OCI-LY7 (cell line): ENCODE measurements at regions not wholly inside any gene's neighbourhood (a gene's known extent, or its start where the extent isn't known, plus 50 kb on each side); places are given as distances from the start of the nearest gene placed in this dataset.

Experiments used
- BruUV-seq: library from RNA; stranded (reverse); fragments of 400-500 nt; replicated peaks from 2 replicates; lab custom pipeline; 2021; lab: Mats Ljungman, UMichigan
- CTCF ChIA-PET: fragments of 300-600 bp; sonication (Branson Sonifier 250); formaldehyde crosslinking; loops from one replicate; lab custom pipeline; 2022; ENCODE audit warnings: antibody characterized with exemption; ENCODE audit not compliant: unreplicated experiment; lab: Charles Lee
- POLR2A ChIA-PET: fragments of 300-600 bp; sonication (Branson Sonifier 250); formaldehyde crosslinking; loops from one replicate; lab custom pipeline; 2022; ENCODE audit warnings: antibody characterized with exemption; lab: Charles Lee
- DNase-seq: peaks from one replicate; pipeline ENCODE4 v3.0.0-alpha.2; 2015; ENCODE audit warnings: low spot score
- H2AFZ ChIP-seq: fragments of 200-600 bp; sonication (generic), shearing (Covaris generic); 2 replicates; pipeline ENCODE4 v1.6.1; 2014; ENCODE audit warnings: mild to moderate bottlenecking, antibody characterized with exemption, low read length, moderate library complexity
- H3K27ac ChIP-seq: fragments of 200-600 bp; sonication (generic); 2 replicates; pipeline ENCODE4 v1.5.1; 2014; ENCODE audit warnings: mixed run types, low read depth, mild to moderate bottlenecking, moderate library complexity, low read length, inconsistent platforms; ENCODE audit not compliant: poor library complexity, severe bottlenecking
- H3K36me3 ChIP-seq: fragments of 200-600 bp; sonication (generic); 2 replicates; pipeline ENCODE4 v1.6.1; 2014; ENCODE audit warnings: mild to moderate bottlenecking, antibody characterized with exemption, low read length, moderate library complexity, mixed read lengths; ENCODE audit not compliant: insufficient read depth
- H3K4me1 ChIP-seq: fragments of 200-600 bp; sonication (generic); 2 replicates; pipeline ENCODE4 v1.5.1; 2014; ENCODE audit warnings: mild to moderate bottlenecking, low read length; ENCODE audit not compliant: insufficient read depth, poor library complexity, severe bottlenecking
- H3K4me2 ChIP-seq: fragments of 200-600 bp; sonication (generic); 2 replicates; pipeline ENCODE4 v1.6.1; 2014; ENCODE audit warnings: mild to moderate bottlenecking, low read length
- H3K4me3 ChIP-seq: fragments of 200-600 bp; sonication (generic); 2 replicates; pipeline ENCODE4 v1.5.1; 2014; ENCODE audit warnings: mild to moderate bottlenecking, low read depth, low read length; ENCODE audit not compliant: poor library complexity, severe bottlenecking
- H3K79me2 ChIP-seq: fragments of 200-600 bp; sonication (generic); 2 replicates; pipeline ENCODE4 v1.6.1; 2016; ENCODE audit warnings: low read depth, mild to moderate bottlenecking, low read length, moderate library complexity, mixed read lengths; ENCODE audit not compliant: insufficient read depth
- H3K9me2 ChIP-seq: fragments of 200-600 bp; sonication (generic); 2 replicates; pipeline ENCODE4 v1.6.1; 2016; ENCODE audit warnings: mild to moderate bottlenecking, low read length, mixed read lengths; ENCODE audit not compliant: insufficient read depth
- H3K9me3 ChIP-seq: fragments of 200-600 bp; sonication (generic); 2 replicates; pipeline ENCODE4 v1.6.1; 2014; ENCODE audit warnings: mild to moderate bottlenecking, mixed run types, low read length, mixed read lengths
- H4K20me1 ChIP-seq: fragments of 200-600 bp; sonication (generic); 2 replicates; pipeline ENCODE4 v1.6.1; 2014; ENCODE audit warnings: mild to moderate bottlenecking, antibody characterized with exemption, low read length, moderate library complexity, mixed read lengths; ENCODE audit not compliant: insufficient read depth
- EZH2phosphoT487 ChIP-seq: fragments of 200-600 bp; sonication (generic); IDR thresholded peaks from 2 replicates; pipeline ENCODE4 v1.6.1; 2018; ENCODE audit warnings: low read depth, borderline replicate concordance, mild to moderate bottlenecking, mixed run types, antibody characterized with exemption, low read length, moderate library complexity, mixed read lengths
- intact Hi-C: fragments of 100-400 bp; cut with micrococcal nuclease; formaldehyde crosslinking; loops from one replicate; pipeline ENCODE4 v1.10.0; 2022; ENCODE audit not compliant: unreplicated experiment
- TF ChIP-seq, protein P1 (sequence below): fragments of 200-600 bp; sonication (generic); conservative IDR thresholded peaks from 2 replicates; pipeline ENCODE4 v1.5.1; 2014; ENCODE audit warnings: mild to moderate bottlenecking, antibody characterized with exemption, low read length, moderate library complexity, mixed read lengths

DNA sequence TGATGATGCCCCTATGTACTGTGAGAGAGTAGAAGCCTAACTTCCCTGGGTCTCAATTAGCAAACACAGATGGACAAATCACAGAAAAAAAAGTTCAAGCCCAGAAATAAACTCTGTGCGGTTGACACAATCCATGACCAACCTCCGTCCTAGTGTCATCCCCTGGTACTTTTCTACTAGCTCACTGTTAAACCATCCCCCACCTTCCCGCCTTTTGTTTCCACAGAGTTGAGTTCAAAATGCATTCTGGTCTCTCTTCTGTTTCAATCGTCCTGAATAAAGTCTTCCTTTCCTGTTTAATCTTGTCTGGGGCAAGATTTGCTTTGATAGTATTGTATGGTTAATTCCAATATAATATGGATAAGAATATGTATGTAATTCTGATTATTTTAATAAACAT lies 199.9 kb downstream of the SLC6A15 start:
- Histone ChIP-seq H3K36me3 (no peaks in the 10 kb centered on the region), H2AFZ (no peak overlapping the region), H3K4me2 (no peak overlapping the region), H3K4me1 (no peaks in the 10 kb centered on the region), H3K4me3 (no peak overlapping the region), H3K9me2 (no peaks in the 10 kb centered on the region), H3K9me3 (no peaks in the 10 kb centered on the region), H4K20me1 (no peaks in the 10 kb centered on the region), H3K79me2 (no peaks in the 10 kb centered on the region), H3K27ac (no peak overlapping the region)
- intact Hi-C loops = no loop called here
- no peak for TF ChIP-seq EZH2phosphoT487
- TF ChIP-seq, protein P1, sequence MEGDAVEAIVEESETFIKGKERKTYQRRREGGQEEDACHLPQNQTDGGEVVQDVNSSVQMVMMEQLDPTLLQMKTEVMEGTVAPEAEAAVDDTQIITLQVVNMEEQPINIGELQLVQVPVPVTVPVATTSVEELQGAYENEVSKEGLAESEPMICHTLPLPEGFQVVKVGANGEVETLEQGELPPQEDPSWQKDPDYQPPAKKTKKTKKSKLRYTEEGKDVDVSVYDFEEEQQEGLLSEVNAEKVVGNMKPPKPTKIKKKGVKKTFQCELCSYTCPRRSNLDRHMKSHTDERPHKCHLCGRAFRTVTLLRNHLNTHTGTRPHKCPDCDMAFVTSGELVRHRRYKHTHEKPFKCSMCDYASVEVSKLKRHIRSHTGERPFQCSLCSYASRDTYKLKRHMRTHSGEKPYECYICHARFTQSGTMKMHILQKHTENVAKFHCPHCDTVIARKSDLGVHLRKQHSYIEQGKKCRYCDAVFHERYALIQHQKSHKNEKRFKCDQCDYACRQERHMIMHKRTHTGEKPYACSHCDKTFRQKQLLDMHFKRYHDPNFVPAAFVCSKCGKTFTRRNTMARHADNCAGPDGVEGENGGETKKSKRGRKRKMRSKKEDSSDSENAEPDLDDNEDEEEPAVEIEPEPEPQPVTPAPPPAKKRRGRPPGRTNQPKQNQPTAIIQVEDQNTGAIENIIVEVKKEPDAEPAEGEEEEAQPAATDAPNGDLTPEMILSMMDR = no peak
- POLR2A ChIA-PET = no interaction called here
- DNase-seq = no peak
- CTCF ChIA-PET = no interaction called here
- no TSS peak for BruUV-seq

DNA sequence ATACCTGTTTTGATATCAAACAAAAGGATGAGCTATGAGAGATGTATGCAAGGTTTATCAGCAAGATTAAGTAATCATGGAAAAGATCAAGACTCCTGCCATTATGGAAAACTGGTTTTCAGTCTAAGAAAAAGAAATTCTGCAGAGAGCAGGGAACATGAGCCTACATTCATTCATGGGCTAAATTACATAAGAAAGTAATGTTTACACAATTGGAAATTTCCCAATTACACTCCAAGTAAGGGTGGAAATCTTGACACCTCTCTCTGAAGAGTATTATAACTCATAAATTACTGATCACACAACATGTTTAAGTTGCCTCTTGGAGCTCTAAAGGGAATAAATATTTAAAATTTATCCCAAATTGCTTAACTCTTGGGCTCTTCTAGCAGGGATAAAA lies 206.2 kb downstream of the SLC6A15 start:
- no peak for DNase-seq
- Histone ChIP-seq H3K79me2 (no peaks in the 10 kb centered on the region), H3K36me3 (no peaks in the 10 kb centered on the region), H3K9me3 (no peaks in the 10 kb centered on the region), H3K4me2 (no peak overlapping the region), H3K4me3 (no peak overlapping the region), H3K9me2 (no peaks in the 10 kb centered on the region), H2AFZ (no peak overlapping the region), H3K27ac (no peak overlapping the region), H3K4me1 (no peaks in the 10 kb centered on the region), H4K20me1 (no peaks in the 10 kb centered on the region)
- no TSS peak for BruUV-seq
- no peak for TF ChIP-seq EZH2phosphoT487
- TF ChIP-seq, protein P1 = no peak
- CTCF ChIA-PET = no interaction called here
- POLR2A ChIA-PET = interaction anchor here (1.2 kb wide), 1 partner anchor 10 kb away, joined by 3 read pairs; no protein-coding TSS in a partner anchor
- intact Hi-C loops = no loop called here

DNA sequence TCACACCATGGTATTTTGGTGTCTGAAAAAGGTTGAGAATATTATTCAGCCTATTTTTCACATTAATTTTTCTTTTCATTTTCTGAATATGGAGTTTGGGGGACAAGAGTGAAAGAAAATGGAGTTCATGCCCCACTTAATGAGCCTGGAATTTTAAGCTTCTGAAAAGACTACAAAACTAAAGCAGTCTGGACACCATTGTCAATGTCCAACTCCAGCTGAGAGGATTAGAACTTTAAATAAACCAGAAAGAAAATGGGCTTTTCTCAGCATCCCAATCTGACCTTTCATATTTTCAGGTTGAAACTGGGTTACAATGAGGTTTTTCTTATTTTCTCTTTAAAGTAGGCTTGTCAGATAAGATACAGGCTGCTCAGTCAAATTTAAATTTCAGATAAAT lies 207.7 kb downstream of the SLC6A15 start:
- no peaks in the 10 kb centered on the region for H3K9me2 ChIP-seq
- BruUV-seq = no TSS peak
- H3K9me3 ChIP-seq = no peaks in the 10 kb centered on the region
- H3K4me1 ChIP-seq = no peaks in the 10 kb centered on the region
- TF ChIP-seq EZH2phosphoT487 = no peak
- TF ChIP-seq, protein P1 = no peak
- H3K36me3 ChIP-seq = no peaks in the 10 kb centered on the region
- H3K27ac ChIP-seq = no peak overlapping the region
- no peak overlapping the region for H3K4me2 ChIP-seq
- intact Hi-C loops = no loop called here
- H4K20me1 ChIP-seq = no peaks in the 10 kb centered on the region
- ChIA-PET CTCF (no interaction called here), POLR2A (interaction anchor here (0.6 kb wide), 1 partner anchor 935 kb away, joined by 4 read pairs; no protein-coding TSS in a partner anchor)
- no peaks in the 10 kb centered on the region for H3K79me2 ChIP-seq
- no peak overlapping the region for H3K4me3 ChIP-seq
- no peak overlapping the region for H2AFZ ChIP-seq
- no peak for DNase-seq
